SK-N-SH (cell line): ENCODE measurements at regions not wholly inside any gene's neighbourhood (a gene's known extent, or its start where the extent isn't known, plus 50 kb on each side); places are given as distances from the start of the nearest gene placed in this dataset.

Source experiments
- EZH2phosphoT487 ChIP-seq: fragments of 200-600 bp; sonication (generic); IDR thresholded peaks from 2 replicates; pipeline ENCODE4 v1.6.1; 2017; ENCODE audit warnings: low read depth, mixed run types, mild to moderate bottlenecking, antibody characterized with exemption, moderate library complexity, borderline replicate concordance
- GABPA ChIP-seq: IDR thresholded peaks from 2 replicates; pipeline ENCODE4 v1.4.0; 2012; ENCODE audit warnings: low read depth, mild to moderate bottlenecking
- GATA2 ChIP-seq: sonication (generic); formaldehyde crosslinking; IDR thresholded peaks from 2 replicates; pipeline ENCODE4 v1.5.0; 2020; ENCODE audit warnings: mild to moderate bottlenecking, missing genetic modification reagents
- MEF2A ChIP-seq: IDR thresholded peaks from 2 replicates; pipeline ENCODE4 v1.4.0; 2012; ENCODE audit warnings: low read depth, borderline replicate concordance
- POLR2AphosphoS5 ChIP-seq: IDR thresholded peaks from 2 replicates; pipeline ENCODE4 v1.6.1; 2012; ENCODE audit warnings: low read depth, low read length
- RAD21 ChIP-seq: IDR thresholded peaks from 2 replicates; pipeline ENCODE4 v1.6.1; 2012; ENCODE audit warnings: mild to moderate bottlenecking, low read length
- REST ChIP-seq: IDR thresholded peaks from 2 replicates; pipeline ENCODE4 v1.6.1; 2012; ENCODE audit warnings: mild to moderate bottlenecking, low read depth, low read length, moderate library complexity
- RFX5 ChIP-seq: IDR thresholded peaks from 2 replicates; pipeline ENCODE4 v1.6.1; 2012; ENCODE audit warnings: mild to moderate bottlenecking, improper control_type of control experiment, low read length
- RXRA ChIP-seq: IDR thresholded peaks from 2 replicates; pipeline ENCODE4 v1.4.0; 2012; ENCODE audit warnings: low read depth, mild to moderate bottlenecking, borderline replicate concordance
- YY1 ChIP-seq: IDR thresholded peaks from 2 replicates; pipeline ENCODE4 v1.4.0; 2012; ENCODE audit warnings: low read depth, mild to moderate bottlenecking
- TF ChIP-seq, protein P1 (sequence below): fragments of 200-600 bp; sonication (generic); IDR thresholded peaks from 2 replicates; pipeline ENCODE4 v1.6.1; 2017; ENCODE audit warnings: antibody characterized with exemption, mild to moderate bottlenecking, moderate library complexity
- TF ChIP-seq, protein P2 (sequence below): IDR thresholded peaks from 2 replicates; pipeline ENCODE4 v1.4.0; 2012; ENCODE audit warnings: low read depth
- TF ChIP-seq, protein P3 (sequence below): IDR thresholded peaks from 2 replicates; pipeline ENCODE4; 2012

- TF ChIP-seq YY1 (no peak), POLR2AphosphoS5 (no peak), RAD21 (no peak), GABPA (no peak), RFX5 (no peak), RXRA (no peak), GATA2 (CRISPR knock-in tag) (no peak), REST (no peak), EZH2phosphoT487 (no peak), MEF2A (no peak)
- TF ChIP-seq, protein P1, sequence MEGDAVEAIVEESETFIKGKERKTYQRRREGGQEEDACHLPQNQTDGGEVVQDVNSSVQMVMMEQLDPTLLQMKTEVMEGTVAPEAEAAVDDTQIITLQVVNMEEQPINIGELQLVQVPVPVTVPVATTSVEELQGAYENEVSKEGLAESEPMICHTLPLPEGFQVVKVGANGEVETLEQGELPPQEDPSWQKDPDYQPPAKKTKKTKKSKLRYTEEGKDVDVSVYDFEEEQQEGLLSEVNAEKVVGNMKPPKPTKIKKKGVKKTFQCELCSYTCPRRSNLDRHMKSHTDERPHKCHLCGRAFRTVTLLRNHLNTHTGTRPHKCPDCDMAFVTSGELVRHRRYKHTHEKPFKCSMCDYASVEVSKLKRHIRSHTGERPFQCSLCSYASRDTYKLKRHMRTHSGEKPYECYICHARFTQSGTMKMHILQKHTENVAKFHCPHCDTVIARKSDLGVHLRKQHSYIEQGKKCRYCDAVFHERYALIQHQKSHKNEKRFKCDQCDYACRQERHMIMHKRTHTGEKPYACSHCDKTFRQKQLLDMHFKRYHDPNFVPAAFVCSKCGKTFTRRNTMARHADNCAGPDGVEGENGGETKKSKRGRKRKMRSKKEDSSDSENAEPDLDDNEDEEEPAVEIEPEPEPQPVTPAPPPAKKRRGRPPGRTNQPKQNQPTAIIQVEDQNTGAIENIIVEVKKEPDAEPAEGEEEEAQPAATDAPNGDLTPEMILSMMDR = no peak
- TF ChIP-seq, protein P2, sequence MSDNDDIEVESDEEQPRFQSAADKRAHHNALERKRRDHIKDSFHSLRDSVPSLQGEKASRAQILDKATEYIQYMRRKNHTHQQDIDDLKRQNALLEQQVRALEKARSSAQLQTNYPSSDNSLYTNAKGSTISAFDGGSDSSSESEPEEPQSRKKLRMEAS = no peak
- TF ChIP-seq, protein P3, sequence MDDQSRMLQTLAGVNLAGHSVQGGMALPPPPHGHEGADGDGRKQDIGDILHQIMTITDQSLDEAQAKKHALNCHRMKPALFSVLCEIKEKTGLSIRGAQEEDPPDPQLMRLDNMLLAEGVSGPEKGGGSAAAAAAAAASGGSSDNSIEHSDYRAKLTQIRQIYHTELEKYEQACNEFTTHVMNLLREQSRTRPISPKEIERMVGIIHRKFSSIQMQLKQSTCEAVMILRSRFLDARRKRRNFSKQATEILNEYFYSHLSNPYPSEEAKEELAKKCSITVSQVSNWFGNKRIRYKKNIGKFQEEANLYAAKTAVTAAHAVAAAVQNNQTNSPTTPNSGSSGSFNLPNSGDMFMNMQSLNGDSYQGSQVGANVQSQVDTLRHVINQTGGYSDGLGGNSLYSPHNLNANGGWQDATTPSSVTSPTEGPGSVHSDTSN = no peak
Measured at GRCh38 chr1:94612525-94613204, 71.1 kb upstream of the F3 start.
